ENCODE measurements at regions not wholly inside any gene's neighbourhood (a gene's known extent, or its start where the extent isn't known, plus 50 kb on each side); places are given as distances from the start of the nearest gene placed in this dataset.

DNA sequence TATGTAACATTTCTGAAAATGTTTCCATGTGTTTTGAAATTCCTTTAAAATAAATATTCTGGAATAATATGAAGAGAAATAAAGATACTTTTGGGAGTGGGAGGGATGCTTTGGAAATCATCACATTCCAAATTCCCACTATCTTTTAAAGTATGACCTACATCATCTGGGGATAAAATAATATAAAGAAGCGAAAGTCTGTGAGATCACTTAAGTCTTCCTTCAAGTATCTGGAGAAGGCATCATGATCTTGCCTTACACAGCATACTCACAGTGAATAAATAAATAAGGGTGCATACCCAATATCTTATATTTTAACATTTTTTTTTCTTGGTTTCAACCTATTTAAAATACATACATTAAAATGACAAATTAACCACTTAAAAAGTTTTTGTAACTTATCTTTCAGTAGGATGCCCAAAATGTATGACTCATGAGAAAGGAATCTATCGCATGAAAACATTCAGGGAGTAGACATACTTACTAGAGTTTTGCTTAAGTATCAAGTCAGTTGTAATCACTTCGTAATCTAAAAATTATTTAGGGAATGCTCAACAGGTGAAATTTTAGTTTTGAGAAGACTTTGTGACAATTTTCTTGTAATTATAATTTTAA lies 248.3 kb upstream of the COL3A1 start:
- TF ChIP-seq CREB1 (CRISPR knock-in tag; IDR thresholded peaks at IDR 0.05; ENCODE audit: low read depth) (no peak), EZH2 (IDR thresholded peaks at IDR 0.05; ENCODE audit: low read depth, unreplicated experiment) (no peak), POLR2AphosphoS5 (IDR thresholded peaks at IDR 0.05; ENCODE audit: low read depth) (no peak)
- TF ChIP-seq, protein P1, sequence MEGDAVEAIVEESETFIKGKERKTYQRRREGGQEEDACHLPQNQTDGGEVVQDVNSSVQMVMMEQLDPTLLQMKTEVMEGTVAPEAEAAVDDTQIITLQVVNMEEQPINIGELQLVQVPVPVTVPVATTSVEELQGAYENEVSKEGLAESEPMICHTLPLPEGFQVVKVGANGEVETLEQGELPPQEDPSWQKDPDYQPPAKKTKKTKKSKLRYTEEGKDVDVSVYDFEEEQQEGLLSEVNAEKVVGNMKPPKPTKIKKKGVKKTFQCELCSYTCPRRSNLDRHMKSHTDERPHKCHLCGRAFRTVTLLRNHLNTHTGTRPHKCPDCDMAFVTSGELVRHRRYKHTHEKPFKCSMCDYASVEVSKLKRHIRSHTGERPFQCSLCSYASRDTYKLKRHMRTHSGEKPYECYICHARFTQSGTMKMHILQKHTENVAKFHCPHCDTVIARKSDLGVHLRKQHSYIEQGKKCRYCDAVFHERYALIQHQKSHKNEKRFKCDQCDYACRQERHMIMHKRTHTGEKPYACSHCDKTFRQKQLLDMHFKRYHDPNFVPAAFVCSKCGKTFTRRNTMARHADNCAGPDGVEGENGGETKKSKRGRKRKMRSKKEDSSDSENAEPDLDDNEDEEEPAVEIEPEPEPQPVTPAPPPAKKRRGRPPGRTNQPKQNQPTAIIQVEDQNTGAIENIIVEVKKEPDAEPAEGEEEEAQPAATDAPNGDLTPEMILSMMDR (conservative IDR thresholded peaks at IDR 0.05; ENCODE audit: low read depth in 2 of 2): no peak
